SK-N-SH treated with all-trans-retinoic acid at 6 μM for 48 hours (cell line): ENCODE measurements at regions not wholly inside any gene's neighbourhood (a gene's known extent, or its start where the extent isn't known, plus 50 kb on each side); places are given as distances from the start of the nearest gene placed in this dataset.

Source experiments
- ATAC-seq: fragments of 200-7000 bp; cut with Tn5 transposase; 3 replicates; pipeline ENCODE4 v1.9.1; 2020; ENCODE audit warnings: mild to moderate bottlenecking, moderate library complexity
- BACH2 ChIP-seq: fragments of 250-450 bp; sonication (Bioruptor Pico); IDR thresholded peaks from 2 replicates; pipeline ENCODE4 v1.9.0; 2021; ENCODE audit warnings: mild to moderate bottlenecking, borderline replicate concordance
- CREB5 ChIP-seq: fragments of 250-450 bp; sonication (Bioruptor Pico); IDR thresholded peaks from 2 replicates; pipeline ENCODE4 v1.5.1; 2020; ENCODE audit warnings: low read depth, mild to moderate bottlenecking, moderate library complexity
- CSDC2 ChIP-seq: fragments of 250-450 bp; sonication (Bioruptor Pico); IDR thresholded peaks from 2 replicates; pipeline ENCODE4 v1.5.0; 2020; ENCODE audit warnings: mild to moderate bottlenecking, moderate library complexity
- ESRRG ChIP-seq: fragments of 250-450 bp; sonication (Bioruptor Pico); IDR thresholded peaks from 2 replicates; pipeline ENCODE4 v1.6.1; 2021; ENCODE audit warnings: mild to moderate bottlenecking
- GLIS3 ChIP-seq: fragments of 250-450 bp; sonication (Bioruptor Pico); IDR thresholded peaks from 2 replicates; pipeline ENCODE4 v1.5.0; 2020; ENCODE audit warnings: mild to moderate bottlenecking, moderate library complexity
- ISL1 ChIP-seq: fragments of 250-450 bp; sonication (Bioruptor Pico); IDR thresholded peaks from 2 replicates; pipeline ENCODE4 v2.1.2; 2022; ENCODE audit warnings: mild to moderate bottlenecking, moderate library complexity
- OSR1 ChIP-seq: fragments of 250-450 bp; sonication (Bioruptor Pico); IDR thresholded peaks from 2 replicates; pipeline ENCODE4 v1.8.0; 2022; ENCODE audit warnings: moderate library complexity, mild to moderate bottlenecking, inconsistent platforms
- PATZ1 ChIP-seq: fragments of 250-450 bp; sonication (Bioruptor Pico); IDR thresholded peaks from 2 replicates; pipeline ENCODE4 v1.8.0; 2020; ENCODE audit warnings: mild to moderate bottlenecking, moderate library complexity, borderline replicate concordance
- PPARA ChIP-seq: fragments of 250-450 bp; sonication (Bioruptor Pico); IDR thresholded peaks from 2 replicates; pipeline ENCODE4 v1.5.0; 2020; ENCODE audit warnings: mild to moderate bottlenecking, borderline replicate concordance
- SNAI2 ChIP-seq: fragments of 250-450 bp; sonication (Bioruptor Pico); IDR thresholded peaks from 2 replicates; pipeline ENCODE4 v1.5.0; 2020; ENCODE audit warnings: mild to moderate bottlenecking, moderate library complexity
- TCF4 ChIP-seq: fragments of 250-450 bp; sonication (Bioruptor Pico); IDR thresholded peaks from 2 replicates; pipeline ENCODE4 v1.8.0; 2021; ENCODE audit warnings: mild to moderate bottlenecking, moderate library complexity, borderline replicate concordance
- TOX ChIP-seq: fragments of 250-450 bp; sonication (Bioruptor Pico); IDR thresholded peaks from 2 replicates; pipeline ENCODE4 v1.8.0; 2021; ENCODE audit warnings: mild to moderate bottlenecking, moderate library complexity, borderline replicate concordance
- ZC3H10 ChIP-seq: fragments of 250-450 bp; sonication (Bioruptor Pico); IDR thresholded peaks from 2 replicates; pipeline ENCODE4 v1.5.1; 2021; ENCODE audit warnings: mild to moderate bottlenecking, moderate library complexity
- ZFP3 ChIP-seq: fragments of 250-450 bp; sonication (Bioruptor Pico); IDR thresholded peaks from 2 replicates; pipeline ENCODE4 v1.5.0; 2020; ENCODE audit warnings: mild to moderate bottlenecking, moderate library complexity
- ZFP30 ChIP-seq: fragments of 450-650 bp; formaldehyde crosslinking; IDR thresholded peaks from 2 replicates; pipeline ENCODE4 v1.5.0; 2022; ENCODE audit warnings: mild to moderate bottlenecking, moderate library complexity
- ZNF565 ChIP-seq: fragments of 450-650 bp; formaldehyde crosslinking; conservative IDR thresholded peaks from 2 replicates; pipeline ENCODE4 v1.5.0; 2020; ENCODE audit warnings: low read depth, mild to moderate bottlenecking, moderate library complexity
- ZNF70 ChIP-seq: fragments of 450-650 bp; formaldehyde crosslinking; IDR thresholded peaks from 2 replicates; pipeline ENCODE4 v1.5.0; 2020; ENCODE audit warnings: mild to moderate bottlenecking, moderate library complexity
- TF ChIP-seq, protein P1 (sequence below): fragments of 250-450 bp; sonication (Bioruptor Pico); IDR thresholded peaks from 2 replicates; pipeline ENCODE4 v1.5.0; 2020; ENCODE audit warnings: mild to moderate bottlenecking, moderate library complexity

DNA sequence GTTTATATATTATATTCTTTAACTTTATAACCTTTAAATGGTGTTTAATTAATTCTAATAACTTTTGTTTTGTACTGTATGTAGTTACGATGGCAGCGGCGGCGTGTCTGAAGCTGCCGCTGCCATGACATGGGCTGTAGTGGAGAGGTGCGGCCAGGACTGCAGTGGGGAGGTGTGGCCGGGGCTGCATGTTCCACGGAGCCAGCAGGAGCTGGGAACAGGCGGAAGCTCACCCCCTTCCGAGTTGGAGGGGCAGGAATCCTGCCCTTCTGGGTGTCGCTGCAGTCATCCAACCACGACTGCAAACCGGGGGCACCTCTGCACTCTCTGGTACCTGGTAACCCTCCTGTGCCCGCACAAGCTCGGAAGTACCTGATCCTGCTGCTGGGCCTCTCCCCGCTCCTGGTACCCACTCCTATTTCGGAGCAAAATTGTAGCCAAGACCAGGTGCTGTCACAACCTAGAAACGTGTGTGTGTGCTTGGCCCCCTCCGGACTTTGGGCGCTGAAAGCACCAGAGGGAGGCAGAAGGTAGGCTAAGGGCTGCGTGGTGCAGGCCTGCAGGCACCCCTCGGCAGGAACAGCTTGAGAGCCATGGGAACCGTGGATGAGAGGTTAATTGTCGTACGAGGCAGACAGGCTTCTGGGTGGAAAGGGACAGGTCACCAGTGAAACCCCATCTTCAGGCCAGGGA lies 1329.7 kb upstream of the SLC39A10 start:
- TF ChIP-seq ZC3H10 (CRISPR knock-in tag) (no peak), BACH2 (CRISPR knock-in tag) (no peak), GLIS3 (CRISPR knock-in tag) (no peak), PPARA (CRISPR knock-in tag) (no peak), PATZ1 (no peak), TOX (CRISPR knock-in tag) (no peak), ZNF565 (CRISPR knock-in tag) (no peak), CSDC2 (CRISPR knock-in tag) (no peak), SNAI2 (CRISPR knock-in tag) (no peak), ZNF70 (CRISPR knock-in tag) (no peak)
- TF ChIP-seq, protein P1, sequence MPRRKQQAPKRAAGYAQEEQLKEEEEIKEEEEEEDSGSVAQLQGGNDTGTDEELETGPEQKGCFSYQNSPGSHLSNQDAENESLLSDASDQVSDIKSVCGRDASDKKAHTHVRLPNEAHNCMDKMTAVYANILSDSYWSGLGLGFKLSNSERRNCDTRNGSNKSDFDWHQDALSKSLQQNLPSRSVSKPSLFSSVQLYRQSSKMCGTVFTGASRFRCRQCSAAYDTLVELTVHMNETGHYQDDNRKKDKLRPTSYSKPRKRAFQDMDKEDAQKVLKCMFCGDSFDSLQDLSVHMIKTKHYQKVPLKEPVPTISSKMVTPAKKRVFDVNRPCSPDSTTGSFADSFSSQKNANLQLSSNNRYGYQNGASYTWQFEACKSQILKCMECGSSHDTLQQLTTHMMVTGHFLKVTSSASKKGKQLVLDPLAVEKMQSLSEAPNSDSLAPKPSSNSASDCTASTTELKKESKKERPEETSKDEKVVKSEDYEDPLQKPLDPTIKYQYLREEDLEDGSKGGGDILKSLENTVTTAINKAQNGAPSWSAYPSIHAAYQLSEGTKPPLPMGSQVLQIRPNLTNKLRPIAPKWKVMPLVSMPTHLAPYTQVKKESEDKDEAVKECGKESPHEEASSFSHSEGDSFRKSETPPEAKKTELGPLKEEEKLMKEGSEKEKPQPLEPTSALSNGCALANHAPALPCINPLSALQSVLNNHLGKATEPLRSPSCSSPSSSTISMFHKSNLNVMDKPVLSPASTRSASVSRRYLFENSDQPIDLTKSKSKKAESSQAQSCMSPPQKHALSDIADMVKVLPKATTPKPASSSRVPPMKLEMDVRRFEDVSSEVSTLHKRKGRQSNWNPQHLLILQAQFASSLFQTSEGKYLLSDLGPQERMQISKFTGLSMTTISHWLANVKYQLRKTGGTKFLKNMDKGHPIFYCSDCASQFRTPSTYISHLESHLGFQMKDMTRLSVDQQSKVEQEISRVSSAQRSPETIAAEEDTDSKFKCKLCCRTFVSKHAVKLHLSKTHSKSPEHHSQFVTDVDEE, result no peak
- no peak for ATAC-seq

- TF ChIP-seq BACH2 (CRISPR knock-in tag), result no peak
- no peak for TF ChIP-seq GLIS3 (CRISPR knock-in tag)
- no peak for TF ChIP-seq PATZ1
- no peak for TF ChIP-seq TOX (CRISPR knock-in tag)
- TF ChIP-seq ESRRG (CRISPR knock-in tag), result no peak
- no peak for TF ChIP-seq ZFP3
- TF ChIP-seq OSR1, result no peak
- TF ChIP-seq ZC3H10 (CRISPR knock-in tag), result no peak
- TF ChIP-seq ZNF70 (CRISPR knock-in tag), result no peak
- ATAC-seq, result no peak
Measured at GRCh38 chr2:194323740-194324139, 1333.3 kb upstream of the SLC39A10 start.

GRCh38 chr2:194320520-194320919 lies 1336.5 kb upstream of the SLC39A10 start:
- no peak for ATAC-seq

GRCh38 chr2:194319222-194319992 lies 1337.6 kb upstream of the SLC39A10 start:
- no peak for ATAC-seq
- TF ChIP-seq CREB5 (no peak), TOX (CRISPR knock-in tag) (no peak), ZNF70 (CRISPR knock-in tag) (no peak), TCF4 (CRISPR knock-in tag) (no peak), ZFP30 (CRISPR knock-in tag) (no peak), ZNF565 (CRISPR knock-in tag) (no peak)

More at GRCh38 chr2:194320520-194320919, 1336.5 kb upstream of the SLC39A10 start:
- TF ChIP-seq ISL1 (CRISPR knock-in tag), result no peak
- no peak for TF ChIP-seq PATZ1
- no peak for TF ChIP-seq TCF4 (CRISPR knock-in tag)
- TF ChIP-seq SNAI2 (CRISPR knock-in tag), result no peak
